ENCODE measurements at regions not wholly inside any gene's neighbourhood (a gene's known extent, or its start where the extent isn't known, plus 50 kb on each side); places are given as distances from the start of the nearest gene placed in this dataset.
A peak's percentile ranks its signal among the peaks of the same experiment; 100 is the strongest.
"Not testable (repeated sequence)": the region's sequence is repeated elsewhere in the genome, so short reads cannot be mapped to it uniquely, and the experiment has no call there.

GRCh38 chr7:46603780-46604179 is 682.7 kb upstream of the IGFBP3 start:
- no peak for DNase-seq

GRCh38 chr7:46603296-46603752 is 682.3 kb upstream of the IGFBP3 start:
- DNase-seq, result no peak

GRCh38 chr7:46600340-46600739 is 679.3 kb upstream of the IGFBP3 start:
- no peak for DNase-seq

- not testable (repeated sequence) for DNase-seq
Observed at GRCh38 chr7:46594831-46595230, 673.8 kb upstream of the IGFBP3 start.

GRCh38 chr7:46590918-46591905 is 670.1 kb upstream of the IGFBP3 start:
- DNase-seq, result peak; percentile 19

GRCh38 chr7:46589286-46589685 is 668.2 kb upstream of the IGFBP3 start:
- peak; percentile 41 for DNase-seq

GRCh38 chr7:46586406-46586805 is 665.3 kb upstream of the IGFBP3 start:
- DNase-seq, result no peak

GRCh38 chr7:46583656-46584055 is 662.6 kb upstream of the IGFBP3 start:
- no peak for DNase-seq

- DNase-seq, result no peak
Observed at GRCh38 chr7:46581268-46581667, 660.2 kb upstream of the IGFBP3 start.

GRCh38 chr7:46580766-46581165 is 659.7 kb upstream of the IGFBP3 start:
- no peak for DNase-seq

- DNase-seq, result no peak
Observed at GRCh38 chr7:46577394-46577793, 656.3 kb upstream of the IGFBP3 start.

GRCh38 chr7:46576950-46577349 is 655.9 kb upstream of the IGFBP3 start:
- DNase-seq, result no peak

- DNase-seq, result no peak
Observed at GRCh38 chr7:46572691-46573090, 651.6 kb upstream of the IGFBP3 start.

- DNase-seq, result no peak
Observed at GRCh38 chr7:46571996-46572395, 650.9 kb upstream of the IGFBP3 start.

- no peak for DNase-seq
Observed at GRCh38 chr7:46569133-46569465, 648.0 kb upstream of the IGFBP3 start.

- no peak for DNase-seq
Observed at GRCh38 chr7:46568420-46569132, 647.5 kb upstream of the IGFBP3 start.

- no peak for DNase-seq
Observed at GRCh38 chr7:46567858-46568257, 646.8 kb upstream of the IGFBP3 start.

GRCh38 chr7:46566097-46566774 is 645.2 kb upstream of the IGFBP3 start:
- no peak for DNase-seq

GRCh38 chr7:46565253-46566096 is 644.4 kb upstream of the IGFBP3 start:
- DNase-seq, result no peak

GRCh38 chr7:46559194-46559832 is 638.2 kb upstream of the IGFBP3 start:
- DNase-seq, result no peak

- no peak for DNase-seq
Observed at GRCh38 chr7:46558482-46559193, 637.6 kb upstream of the IGFBP3 start.
